Smooth muscle cell (in vitro differentiated cells): ENCODE measurements at regions not wholly inside any gene's neighbourhood (a gene's known extent, or its start where the extent isn't known, plus 50 kb on each side); places are given as distances from the start of the nearest gene placed in this dataset.

ENCODE experiments used
- DNase-seq: peaks from one replicate; lab custom pipeline; 2025; ENCODE audit not compliant: unreplicated experiment; lab: John Stamatoyannopoulos, UW
- H2AFZ ChIP-seq: fragments of 200-600 bp; sonication (generic); 2 replicates; pipeline ENCODE4 v1.6.0; 2016; ENCODE audit warnings: antibody characterized with exemption, low read depth, mild to moderate bottlenecking
- H3F3A ChIP-seq: fragments of 200-600 bp; sonication (generic); 2 replicates; pipeline ENCODE4 v1.6.0; 2017; ENCODE audit warnings: antibody characterized with exemption, low read depth
- H3K27ac ChIP-seq: fragments of 200-600 bp; sonication (generic); 2 replicates; pipeline ENCODE4 v1.5.1; 2016; ENCODE audit warnings: low read depth, mild to moderate bottlenecking
- H3K27me3 ChIP-seq: fragments of 200-600 bp; sonication (generic); 2 replicates; pipeline ENCODE4 v1.6.1; 2016; ENCODE audit warnings: low read depth, mild to moderate bottlenecking
- H3K36me3 ChIP-seq: fragments of 200-600 bp; sonication (generic); 2 replicates; pipeline ENCODE4 v1.5.1; 2016; ENCODE audit warnings: low read depth
- H3K4me1 ChIP-seq: fragments of 200-600 bp; sonication (generic); 2 replicates; pipeline ENCODE4 v1.5.1; 2016; ENCODE audit warnings: low read depth
- H3K4me2 ChIP-seq: fragments of 200-600 bp; sonication (generic); 2 replicates; pipeline ENCODE4 v1.6.0; 2016; ENCODE audit warnings: mild to moderate bottlenecking
- H3K4me3 ChIP-seq: fragments of 200-600 bp; sonication (generic); 2 replicates; pipeline ENCODE4 v1.5.1; 2016; ENCODE audit warnings: mild to moderate bottlenecking
- H3K79me2 ChIP-seq: fragments of 200-600 bp; sonication (generic); 2 replicates; pipeline ENCODE4 v1.6.0; 2016; ENCODE audit warnings: low read depth, mild to moderate bottlenecking
- H3K9ac ChIP-seq: fragments of 200-600 bp; sonication (generic); 2 replicates; pipeline ENCODE4 v1.6.0; 2016; ENCODE audit warnings: low read depth
- H3K9me3 ChIP-seq: fragments of 200-600 bp; sonication (generic); replicated peaks from 2 replicates; pipeline ENCODE4 v1.5.1; 2016; ENCODE audit warnings: low read depth
- H4K20me1 ChIP-seq: fragments of 200-600 bp; sonication (generic); 2 replicates; pipeline ENCODE4 v1.6.0; 2016; ENCODE audit warnings: low read depth
- WGBS: methylation state at CpG from one replicate; pipeline ENCODE4 v1.1.7; 2016; ENCODE audit warnings: low lambda C conversion rate; 5-methylcytosine and 5-hydroxymethylcytosine counted together
- TF ChIP-seq, protein P1 (sequence below): fragments of 200-600 bp; sonication (generic); IDR thresholded peaks from 2 replicates; pipeline ENCODE4 v1.5.1; 2017; ENCODE audit warnings: borderline replicate concordance, mild to moderate bottlenecking, antibody characterized with exemption; ENCODE audit not compliant: insufficient read depth, poor library complexity, severe bottlenecking

DNA sequence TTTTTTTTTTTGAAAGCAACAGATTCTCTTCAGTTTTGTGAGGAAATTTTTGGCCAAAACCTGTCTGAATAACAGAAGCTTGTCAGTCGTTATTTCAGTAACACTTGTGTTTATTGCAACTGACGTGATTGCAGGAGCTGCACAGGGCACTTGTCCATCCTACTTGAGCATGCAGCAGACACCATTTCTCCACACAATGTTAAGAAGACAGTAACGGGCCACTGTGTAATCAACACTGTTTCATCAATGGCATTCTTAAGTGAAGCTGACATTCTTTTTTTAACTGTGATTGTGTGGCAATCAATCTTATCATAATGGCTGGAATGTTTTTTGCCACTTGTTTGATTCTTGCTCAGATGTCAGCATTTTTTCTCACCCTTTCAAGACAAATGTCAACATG, 50.1 kb upstream of the PIEZO2 start:
- TF ChIP-seq, protein P1, sequence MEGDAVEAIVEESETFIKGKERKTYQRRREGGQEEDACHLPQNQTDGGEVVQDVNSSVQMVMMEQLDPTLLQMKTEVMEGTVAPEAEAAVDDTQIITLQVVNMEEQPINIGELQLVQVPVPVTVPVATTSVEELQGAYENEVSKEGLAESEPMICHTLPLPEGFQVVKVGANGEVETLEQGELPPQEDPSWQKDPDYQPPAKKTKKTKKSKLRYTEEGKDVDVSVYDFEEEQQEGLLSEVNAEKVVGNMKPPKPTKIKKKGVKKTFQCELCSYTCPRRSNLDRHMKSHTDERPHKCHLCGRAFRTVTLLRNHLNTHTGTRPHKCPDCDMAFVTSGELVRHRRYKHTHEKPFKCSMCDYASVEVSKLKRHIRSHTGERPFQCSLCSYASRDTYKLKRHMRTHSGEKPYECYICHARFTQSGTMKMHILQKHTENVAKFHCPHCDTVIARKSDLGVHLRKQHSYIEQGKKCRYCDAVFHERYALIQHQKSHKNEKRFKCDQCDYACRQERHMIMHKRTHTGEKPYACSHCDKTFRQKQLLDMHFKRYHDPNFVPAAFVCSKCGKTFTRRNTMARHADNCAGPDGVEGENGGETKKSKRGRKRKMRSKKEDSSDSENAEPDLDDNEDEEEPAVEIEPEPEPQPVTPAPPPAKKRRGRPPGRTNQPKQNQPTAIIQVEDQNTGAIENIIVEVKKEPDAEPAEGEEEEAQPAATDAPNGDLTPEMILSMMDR = no peak
- WGBS = 77% methylated on average over 3 of the region's 3 CpGs
- no peaks in the 10 kb centered on the region for H3F3A ChIP-seq

More for the DNA sequence above, 50.1 kb upstream of the PIEZO2 start:
- H3K79me2 ChIP-seq = no peaks in the 10 kb centered on the region
- H2AFZ ChIP-seq = no peak overlapping the region
- H3K27me3 ChIP-seq = peaks cover 12% of the 10 kb centered on the region
- no peaks in the 10 kb centered on the region for H4K20me1 ChIP-seq
- no peak overlapping the region for H3K27ac ChIP-seq
- no peaks in the 10 kb centered on the region for H3K4me1 ChIP-seq
- no peak overlapping the region for H3K4me3 ChIP-seq
- no peak overlapping the region for H3K9ac ChIP-seq
- H3K4me2 ChIP-seq = no peak overlapping the region
- DNase-seq = no peak
- H3K9me3 ChIP-seq = no peaks in the 10 kb centered on the region
- no peaks in the 10 kb centered on the region for H3K36me3 ChIP-seq
